Right ventricle myocardium superior (tissue), 1 donor: ENCODE measurements at regions not wholly inside any gene's neighbourhood (a gene's known extent, or its start where the extent isn't known, plus 50 kb on each side); places are given as distances from the start of the nearest gene placed in this dataset.

Experiments
- ATAC-seq: fragments of 200-7000 bp; cut with Tn5 transposase; one replicate; pipeline ENCODE4 v1.9.1; 2020; ENCODE audit warnings: mild to moderate bottlenecking; ENCODE audit not compliant: poor library complexity
- DNase-seq: peaks from one replicate; pipeline ENCODE4 v3.0.0-alpha.2; 2020
- intact Hi-C: fragments of 100-400 bp; cut with DNase I; formaldehyde crosslinking; loops from one replicate; pipeline ENCODE4 v1.11.2; 2022
- donor health status: DM: no; HTN: yes; CAD: no; lungs with severe emphysema.

DNA sequence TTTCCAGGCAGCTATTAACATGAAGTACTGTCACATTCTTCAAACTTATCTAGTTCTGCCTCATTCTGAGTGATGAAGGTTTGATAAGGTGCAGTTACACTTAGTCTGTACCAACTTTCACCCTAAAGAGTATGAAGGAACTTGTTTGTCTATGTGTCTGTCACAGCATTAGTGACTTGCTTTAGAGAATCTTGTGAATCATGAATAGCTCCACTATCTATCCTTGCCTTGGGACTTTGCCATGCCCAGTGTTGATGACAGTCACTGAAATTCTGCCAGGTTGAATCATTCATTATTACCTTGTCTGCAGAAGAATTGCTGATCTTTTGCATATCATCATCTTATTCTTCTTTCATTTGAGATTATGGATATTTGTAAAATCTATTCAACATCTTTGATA lies 50.9 kb upstream of the A1CF start:
- DNase-seq (no peak), ATAC-seq (peak; percentile 69)
- intact Hi-C loops: no loop called here

DNA sequence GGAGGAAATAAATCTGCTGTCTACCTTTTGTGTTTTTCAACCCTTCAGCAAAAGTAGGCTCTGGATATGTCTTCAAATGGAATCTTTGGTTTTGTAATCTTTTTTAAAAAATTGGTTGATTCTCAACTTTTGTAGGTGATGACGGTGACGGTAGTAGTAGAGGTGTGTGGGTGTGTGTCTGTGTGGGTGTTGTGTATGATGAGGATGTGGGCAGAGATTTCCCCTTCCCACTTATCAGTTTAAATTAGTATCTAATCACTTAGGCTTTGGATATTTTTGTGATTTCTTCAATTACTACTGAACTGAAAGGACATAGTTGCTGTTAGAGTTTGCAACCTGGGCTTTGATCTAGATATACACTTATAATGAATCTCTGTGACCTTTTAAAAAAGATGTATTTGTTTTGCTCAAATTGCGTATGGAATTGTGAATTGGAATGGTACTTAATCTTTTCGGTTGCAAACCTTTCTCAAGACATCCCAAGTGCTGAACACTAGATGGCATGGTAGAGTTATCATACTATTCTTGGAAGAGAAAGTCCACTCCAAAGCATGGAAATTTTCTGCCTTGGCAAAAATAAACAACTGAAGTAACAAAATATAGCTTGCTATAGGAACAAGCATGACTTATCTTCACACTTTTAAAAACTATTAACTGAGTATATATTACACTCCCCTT lies 51.9 kb upstream of the A1CF start:
- ATAC-seq: peak; percentile 73
- intact Hi-C loops: no loop called here
- DNase-seq: no peak

DNA sequence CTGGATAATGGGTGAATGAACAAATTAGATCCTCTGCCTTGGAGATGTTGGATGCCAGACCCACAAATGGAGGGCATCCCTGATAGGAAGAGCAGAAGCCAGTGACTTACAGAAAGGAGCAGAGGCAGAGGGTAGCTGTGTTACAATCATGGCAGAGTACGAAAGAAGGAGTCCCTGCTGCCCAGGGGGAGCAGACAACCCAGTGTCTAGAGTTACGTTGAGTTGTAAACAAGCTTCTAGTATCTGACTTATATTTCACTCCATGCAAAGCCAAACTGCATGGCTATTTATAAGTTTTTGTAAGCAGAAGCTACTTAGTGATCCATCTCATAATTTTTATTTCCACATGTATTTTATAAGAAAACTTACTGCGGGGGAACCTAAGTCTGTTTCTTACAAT lies 56.2 kb upstream of the A1CF start:
- intact Hi-C loops: no loop called here
- ATAC-seq: no peak
- DNase-seq: no peak

GRCh38 chr10:50946991-50947781 lies 61.8 kb upstream of the A1CF start:
- no peak for DNase-seq
- intact Hi-C loops: no loop called here
- no peak for ATAC-seq

DNA sequence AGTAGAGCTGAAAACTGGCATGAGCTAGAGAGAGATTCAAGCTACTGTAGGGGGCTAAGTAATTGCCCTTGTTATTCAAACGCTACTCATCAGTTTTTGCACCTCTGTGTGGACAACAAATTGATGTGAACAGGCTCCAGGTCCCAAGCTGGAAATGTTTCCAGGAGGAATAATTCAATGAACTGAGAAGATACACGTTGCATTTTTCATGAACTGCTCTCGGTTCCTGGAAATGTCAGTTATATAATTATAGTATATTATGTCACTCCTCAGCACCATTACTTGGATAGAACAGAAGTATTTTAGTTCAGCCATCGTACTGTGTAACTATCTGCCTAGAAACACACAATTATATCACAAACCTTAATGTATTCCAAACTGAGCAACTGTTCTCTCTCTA lies 65.9 kb upstream of the A1CF start:
- no peak for ATAC-seq
- intact Hi-C loops: no loop called here
- DNase-seq: no peak

DNA sequence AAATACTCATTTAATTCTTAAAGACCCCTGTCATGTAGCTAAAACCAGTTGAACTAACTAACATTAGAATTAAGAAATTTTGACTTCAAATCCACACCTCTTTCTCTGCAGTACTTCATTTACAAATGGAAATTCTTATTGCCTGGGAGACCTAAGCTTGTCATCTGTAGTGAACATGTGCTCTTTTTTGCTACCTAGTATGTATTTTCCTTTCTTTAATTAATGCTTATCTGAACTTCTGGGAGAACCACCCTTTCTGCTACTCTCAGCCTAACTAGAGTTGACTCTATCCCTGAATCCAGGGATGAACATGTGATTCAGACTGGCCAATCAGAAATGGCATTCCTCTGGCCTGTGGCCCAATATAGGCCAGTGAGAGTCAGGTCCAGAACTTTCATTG lies 75.9 kb upstream of the A1CF start:
- ATAC-seq: no peak
- intact Hi-C loops: no loop called here
- no peak for DNase-seq

DNA sequence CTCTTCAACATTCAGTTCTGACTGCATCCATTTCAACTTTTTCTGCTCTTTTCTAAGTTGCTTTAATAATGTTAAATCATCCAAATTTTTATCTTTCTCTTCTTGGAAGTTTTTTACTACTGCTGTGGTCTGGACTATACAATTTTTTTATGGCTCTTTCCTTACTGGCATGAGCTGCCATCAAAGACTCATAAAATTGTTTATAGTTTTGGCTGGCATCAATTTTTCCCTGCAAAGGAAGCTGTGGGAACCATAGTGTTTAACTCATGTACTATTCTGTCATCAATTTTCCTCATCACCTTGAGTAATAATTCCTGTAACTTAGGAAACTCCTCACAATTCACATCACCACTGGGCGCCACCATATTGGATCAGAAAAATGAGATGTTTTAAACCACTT lies 77.6 kb upstream of the A1CF start:
- intact Hi-C loops: no loop called here
- ATAC-seq (no peak), DNase-seq (no peak)

GRCh38 chr10:50968386-50969091 lies 83.1 kb upstream of the A1CF start:
- DNase-seq (no peak), ATAC-seq (no peak)
- intact Hi-C loops: no loop called here

- peak; percentile 52 for ATAC-seq
- no peak for DNase-seq
- intact Hi-C loops: no loop called here
Measured at GRCh38 chr10:50972591-50972990, 87.2 kb upstream of the A1CF start.

DNA sequence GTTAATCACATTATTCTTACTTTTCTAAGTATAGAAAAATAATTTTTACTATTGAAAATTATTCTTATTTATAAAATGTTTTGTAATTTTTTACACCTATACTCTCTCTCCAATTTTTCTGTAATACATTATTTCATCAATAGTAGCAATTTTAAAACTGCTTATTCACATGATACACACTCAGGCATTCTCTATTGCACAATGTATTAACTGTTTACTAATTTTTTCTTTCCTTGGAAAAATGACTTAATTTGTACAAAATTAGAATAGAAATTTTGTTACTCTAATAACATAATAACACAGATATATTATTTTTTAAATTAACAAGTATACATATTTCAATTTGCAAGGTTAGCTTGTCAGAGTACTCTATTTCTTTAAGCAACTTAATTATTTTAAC lies 92.9 kb upstream of the PRKG1 start:
- ATAC-seq: no peak
- DNase-seq: no peak
- intact Hi-C loops: no loop called here

GRCh38 chr10:50981904-50982303 lies 92.4 kb upstream of the PRKG1 start:
- DNase-seq (no peak), ATAC-seq (no peak)
- intact Hi-C loops: no loop called here

DNA sequence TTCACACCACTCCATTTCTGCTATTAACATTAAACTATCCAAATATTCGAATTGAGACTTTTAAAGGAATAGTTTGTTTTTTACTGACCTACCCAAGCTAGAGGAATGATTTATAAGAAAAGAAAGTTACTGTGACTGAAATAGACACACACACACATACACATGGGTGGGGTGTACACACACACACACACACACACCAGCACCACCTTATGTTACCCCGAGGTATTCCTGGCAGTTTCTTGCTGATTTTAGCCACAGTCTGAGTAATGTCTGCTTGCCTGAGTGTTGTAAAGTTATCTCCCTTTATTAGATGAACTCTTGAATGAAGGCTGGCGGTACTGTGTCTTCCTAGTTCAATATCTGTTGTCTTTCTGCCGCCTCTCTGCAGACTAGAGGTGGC lies 91.3 kb upstream of the PRKG1 start:
- DNase-seq: no peak
- no peak for ATAC-seq
- intact Hi-C loops: no loop called here

DNA sequence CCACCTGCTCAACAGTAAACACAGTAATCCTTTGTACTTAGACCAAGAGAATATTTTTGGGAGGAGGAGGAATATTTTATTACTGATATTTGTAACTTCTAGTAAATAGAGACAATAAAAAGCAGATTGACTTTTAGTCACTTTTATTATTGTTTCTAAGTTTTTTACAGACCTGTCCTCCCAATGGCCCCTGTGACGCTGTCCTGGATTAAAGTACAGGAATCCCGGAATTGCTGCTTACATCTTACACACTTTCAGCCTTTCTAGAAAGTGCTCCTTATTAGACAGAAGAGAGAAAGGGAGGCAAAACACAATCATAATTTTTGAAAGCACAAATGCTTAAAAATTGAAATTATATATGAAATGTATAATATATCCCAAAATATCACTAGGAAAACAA lies 86.4 kb upstream of the PRKG1 start:
- no peak for ATAC-seq
- intact Hi-C loops: no loop called here

DNA sequence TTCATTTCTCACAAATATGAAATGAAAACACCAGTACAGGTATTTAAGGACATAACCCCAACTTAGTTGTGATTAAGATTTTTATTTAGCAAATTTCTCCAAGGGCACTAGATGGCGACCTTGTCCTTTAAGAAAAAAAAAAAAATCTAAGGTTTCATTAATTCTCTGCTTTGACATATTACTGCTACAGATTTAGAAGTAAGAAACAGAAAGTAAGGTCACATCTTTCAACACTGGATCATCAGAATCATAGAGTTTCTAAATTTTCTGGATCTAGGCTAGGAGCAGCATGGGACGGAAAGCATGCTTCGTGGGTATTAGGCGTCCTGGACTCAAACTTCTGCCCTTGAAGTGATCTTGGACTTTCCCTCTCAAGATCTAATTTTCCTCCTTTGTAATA lies 85.5 kb upstream of the PRKG1 start:
- intact Hi-C loops: no loop called here
- ATAC-seq: no peak
- no peak for DNase-seq

More for the DNA sequence above, 86.4 kb upstream of the PRKG1 start:
- no peak for DNase-seq

DNA sequence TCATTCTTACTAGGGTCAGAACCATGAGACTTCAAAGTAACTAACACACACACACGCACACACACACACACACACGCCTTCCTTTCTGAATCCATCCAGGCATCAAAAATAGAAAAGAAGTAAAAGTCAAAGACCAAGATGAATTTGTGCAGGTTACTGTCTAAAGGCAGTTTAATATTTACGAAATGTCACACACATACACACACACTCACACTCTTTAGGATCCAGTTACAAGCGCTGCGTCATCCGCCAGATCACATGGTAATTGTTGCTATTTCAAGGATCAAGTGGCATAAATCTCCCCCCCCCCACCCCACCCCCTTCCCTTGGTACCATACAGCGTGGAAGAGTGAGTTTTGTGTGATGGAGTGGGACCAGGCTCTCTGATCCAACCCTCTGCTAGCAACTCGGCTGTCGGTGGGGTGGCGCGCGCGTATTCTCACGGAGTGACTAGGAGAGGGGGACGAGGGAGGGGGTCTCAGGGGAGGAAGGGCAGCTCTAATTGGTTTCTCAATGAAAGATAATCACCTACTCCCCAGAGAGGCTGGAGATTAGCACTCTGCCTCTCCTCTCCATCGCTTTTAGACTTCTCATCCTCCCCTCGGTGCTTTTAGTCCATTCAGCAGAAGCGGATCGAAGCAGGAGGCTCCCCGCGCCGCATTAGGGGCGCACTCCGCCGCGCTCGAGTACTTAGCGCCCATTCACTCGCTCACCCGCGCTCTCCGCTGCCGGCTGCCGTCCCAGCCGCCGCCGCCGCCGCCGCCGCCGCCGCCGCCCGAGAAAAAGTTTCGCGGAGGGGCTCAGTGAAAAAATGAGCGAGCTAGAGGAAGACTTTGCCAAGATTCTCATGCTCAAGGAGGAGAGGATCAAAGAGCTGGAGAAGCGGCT lies 83.5 kb upstream of the PRKG1 start:
- DNase-seq (peak; percentile 69), ATAC-seq (peak; percentile 41)
- intact Hi-C loops: no loop called here

DNA sequence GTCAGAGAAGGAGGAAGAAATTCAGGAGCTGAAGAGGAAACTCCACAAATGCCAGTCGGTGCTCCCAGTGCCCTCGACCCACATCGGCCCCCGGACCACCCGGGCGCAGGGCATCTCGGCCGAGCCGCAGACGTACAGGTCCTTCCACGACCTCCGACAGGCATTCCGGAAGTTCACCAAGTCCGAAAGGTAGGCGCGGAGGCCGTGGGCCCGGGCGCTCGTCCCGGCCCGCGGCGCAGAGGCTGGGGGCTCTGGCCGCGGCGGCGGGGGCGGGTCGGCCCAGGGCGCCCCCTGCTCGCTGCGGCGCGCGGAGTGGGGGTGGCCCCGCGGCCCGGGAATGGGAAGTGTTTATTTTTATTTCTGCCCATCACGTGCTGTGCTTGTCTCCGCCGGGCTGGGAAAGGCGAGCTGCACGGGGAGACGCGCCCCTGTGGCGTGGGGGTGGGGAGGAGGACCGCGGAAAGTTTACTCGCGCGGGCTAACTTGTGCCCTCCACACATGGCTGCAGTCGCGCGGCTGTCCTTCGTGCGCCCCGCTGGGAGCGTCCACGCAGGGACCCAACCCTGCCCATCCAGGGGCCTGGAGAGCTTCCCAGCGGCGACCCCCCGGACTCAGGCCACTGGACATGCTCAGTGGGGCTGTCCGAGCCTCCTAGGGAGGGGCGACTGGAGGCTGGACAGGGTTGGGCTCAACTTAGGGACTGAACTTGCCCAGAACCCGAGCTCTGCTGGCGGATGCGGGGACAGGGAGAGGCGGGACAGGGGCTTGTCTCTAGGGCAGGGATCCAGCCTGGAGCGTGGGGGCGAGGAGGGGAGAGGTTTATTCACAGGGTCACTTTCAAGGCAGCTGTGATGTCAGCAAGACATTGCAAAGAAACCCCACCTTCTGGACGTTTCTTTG lies 82.6 kb upstream of the PRKG1 start:
- peak; percentile 80 for DNase-seq
- peak; percentile 69 for ATAC-seq
- intact Hi-C loops: no loop called here

DNA sequence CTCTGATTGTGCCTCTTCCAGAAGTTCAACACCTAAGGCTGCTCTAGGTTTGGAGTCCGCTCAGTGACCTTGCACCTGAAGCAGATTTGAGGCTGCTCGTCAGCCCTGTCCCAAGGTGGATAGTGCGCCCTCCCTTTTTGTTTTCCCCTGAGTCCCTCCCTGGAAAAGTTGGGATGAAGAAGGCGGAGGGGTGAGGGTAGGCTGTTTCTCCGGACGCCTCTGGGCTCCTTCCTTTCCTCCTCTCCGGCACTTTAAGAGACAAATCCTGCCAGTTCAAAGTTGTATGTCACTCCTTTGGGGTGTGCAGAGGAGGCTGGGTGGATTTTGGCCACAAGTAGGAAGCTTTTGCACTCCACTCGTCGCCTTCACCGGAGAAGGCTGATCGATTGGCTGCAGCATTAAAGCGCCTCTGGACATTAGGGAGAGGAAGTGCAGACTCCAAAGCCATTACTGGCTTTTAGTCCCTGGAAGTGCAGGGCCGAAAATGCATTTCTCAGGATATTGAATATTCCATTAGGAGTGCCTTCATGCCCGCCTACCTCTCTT lies 81.9 kb upstream of the PRKG1 start:
- intact Hi-C loops: no loop called here
- ATAC-seq: peak; percentile 31
- DNase-seq: no peak
